DND-41 (cell line): ENCODE measurements at regions not wholly inside any gene's neighbourhood (a gene's known extent, or its start where the extent isn't known, plus 50 kb on each side); places are given as distances from the start of the nearest gene placed in this dataset.

Experiments
- EZH2 ChIP-seq: IDR thresholded peaks from 3 replicates; pipeline ENCODE4 v1.6.1; 2012; ENCODE audit warnings: borderline replicate concordance, low read depth, mild to moderate bottlenecking, moderate library complexity, low read length, inconsistent platforms; ENCODE audit not compliant: severe bottlenecking
- TF ChIP-seq, protein P1 (sequence below): IDR thresholded peaks from 2 replicates; pipeline ENCODE4 v1.5.1; 2012; ENCODE audit warnings: borderline replicate concordance, low read length, moderate library complexity, mild to moderate bottlenecking; ENCODE audit not compliant: poor library complexity, severe bottlenecking; ENCODE audit errors: extremely low read depth

DNA sequence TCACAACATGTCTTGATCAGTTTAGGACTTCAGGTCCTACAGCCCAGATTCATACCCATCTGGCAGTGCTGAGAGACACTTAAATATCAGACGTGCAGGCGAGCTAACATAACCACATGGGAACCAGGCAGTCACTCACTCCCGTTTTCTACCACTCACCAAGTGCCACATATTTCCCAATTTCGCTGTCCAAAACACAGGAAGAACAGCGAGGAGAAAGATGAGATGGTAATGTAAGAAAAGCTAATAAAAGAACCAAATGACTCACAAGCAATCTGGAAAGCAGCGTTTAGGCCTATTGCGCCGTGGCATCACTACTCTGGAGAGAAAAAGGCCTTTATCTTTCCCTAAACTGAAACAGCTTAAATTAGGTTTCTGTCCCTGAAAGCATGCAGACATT lies 647.8 kb upstream of the SLC39A10 start:
- TF ChIP-seq, protein P1, sequence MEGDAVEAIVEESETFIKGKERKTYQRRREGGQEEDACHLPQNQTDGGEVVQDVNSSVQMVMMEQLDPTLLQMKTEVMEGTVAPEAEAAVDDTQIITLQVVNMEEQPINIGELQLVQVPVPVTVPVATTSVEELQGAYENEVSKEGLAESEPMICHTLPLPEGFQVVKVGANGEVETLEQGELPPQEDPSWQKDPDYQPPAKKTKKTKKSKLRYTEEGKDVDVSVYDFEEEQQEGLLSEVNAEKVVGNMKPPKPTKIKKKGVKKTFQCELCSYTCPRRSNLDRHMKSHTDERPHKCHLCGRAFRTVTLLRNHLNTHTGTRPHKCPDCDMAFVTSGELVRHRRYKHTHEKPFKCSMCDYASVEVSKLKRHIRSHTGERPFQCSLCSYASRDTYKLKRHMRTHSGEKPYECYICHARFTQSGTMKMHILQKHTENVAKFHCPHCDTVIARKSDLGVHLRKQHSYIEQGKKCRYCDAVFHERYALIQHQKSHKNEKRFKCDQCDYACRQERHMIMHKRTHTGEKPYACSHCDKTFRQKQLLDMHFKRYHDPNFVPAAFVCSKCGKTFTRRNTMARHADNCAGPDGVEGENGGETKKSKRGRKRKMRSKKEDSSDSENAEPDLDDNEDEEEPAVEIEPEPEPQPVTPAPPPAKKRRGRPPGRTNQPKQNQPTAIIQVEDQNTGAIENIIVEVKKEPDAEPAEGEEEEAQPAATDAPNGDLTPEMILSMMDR = no peak
- TF ChIP-seq EZH2 = no peak
